ENCODE measurements at regions not wholly inside any gene's neighbourhood (a gene's known extent, or its start where the extent isn't known, plus 50 kb on each side); places are given as distances from the start of the nearest gene placed in this dataset.
"Not testable (repeated sequence)": the region's sequence is repeated elsewhere in the genome, so short reads cannot be mapped to it uniquely, and the experiment has no call there.

- TF ChIP-seq ZZZ3, DPF2 (IDR thresholded peaks at IDR 0.05): not testable (repeated sequence)
- TF ChIP-seq, protein P1, sequence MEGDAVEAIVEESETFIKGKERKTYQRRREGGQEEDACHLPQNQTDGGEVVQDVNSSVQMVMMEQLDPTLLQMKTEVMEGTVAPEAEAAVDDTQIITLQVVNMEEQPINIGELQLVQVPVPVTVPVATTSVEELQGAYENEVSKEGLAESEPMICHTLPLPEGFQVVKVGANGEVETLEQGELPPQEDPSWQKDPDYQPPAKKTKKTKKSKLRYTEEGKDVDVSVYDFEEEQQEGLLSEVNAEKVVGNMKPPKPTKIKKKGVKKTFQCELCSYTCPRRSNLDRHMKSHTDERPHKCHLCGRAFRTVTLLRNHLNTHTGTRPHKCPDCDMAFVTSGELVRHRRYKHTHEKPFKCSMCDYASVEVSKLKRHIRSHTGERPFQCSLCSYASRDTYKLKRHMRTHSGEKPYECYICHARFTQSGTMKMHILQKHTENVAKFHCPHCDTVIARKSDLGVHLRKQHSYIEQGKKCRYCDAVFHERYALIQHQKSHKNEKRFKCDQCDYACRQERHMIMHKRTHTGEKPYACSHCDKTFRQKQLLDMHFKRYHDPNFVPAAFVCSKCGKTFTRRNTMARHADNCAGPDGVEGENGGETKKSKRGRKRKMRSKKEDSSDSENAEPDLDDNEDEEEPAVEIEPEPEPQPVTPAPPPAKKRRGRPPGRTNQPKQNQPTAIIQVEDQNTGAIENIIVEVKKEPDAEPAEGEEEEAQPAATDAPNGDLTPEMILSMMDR (IDR thresholded peaks at IDR 0.05 in 2 of 3, conservative IDR thresholded peaks at IDR 0.05 in 1 of 3; ENCODE audit: insufficient read depth in 2 of 3, low read depth in 1 of 3, low read length in 3 of 3): not testable (repeated sequence)
- TF ChIP-seq, protein P2, sequence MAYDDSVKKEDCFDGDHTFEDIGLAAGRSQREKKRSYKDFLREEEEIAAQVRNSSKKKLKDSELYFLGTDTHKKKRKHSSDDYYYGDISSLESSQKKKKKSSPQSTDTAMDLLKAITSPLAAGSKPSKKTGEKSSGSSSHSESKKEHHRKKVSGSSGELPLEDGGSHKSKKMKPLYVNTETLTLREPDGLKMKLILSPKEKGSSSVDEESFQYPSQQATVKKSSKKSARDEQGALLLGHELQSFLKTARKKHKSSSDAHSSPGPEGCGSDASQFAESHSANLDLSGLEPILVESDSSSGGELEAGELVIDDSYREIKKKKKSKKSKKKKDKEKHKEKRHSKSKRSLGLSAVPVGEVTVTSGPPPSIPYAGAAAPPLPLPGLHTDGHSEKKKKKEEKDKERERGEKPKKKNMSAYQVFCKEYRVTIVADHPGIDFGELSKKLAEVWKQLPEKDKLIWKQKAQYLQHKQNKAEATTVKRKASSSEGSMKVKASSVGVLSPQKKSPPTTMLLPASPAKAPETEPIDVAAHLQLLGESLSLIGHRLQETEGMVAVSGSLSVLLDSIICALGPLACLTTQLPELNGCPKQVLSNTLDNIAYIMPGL (CRISPR knock-in tag; IDR thresholded peaks at IDR 0.05): not testable (repeated sequence)
These were observed 183.0 kb downstream of the HACE1 start for GRCh38 chr6:104676679-104677078.
